ENCODE measurements at regions not wholly inside any gene's neighbourhood (a gene's known extent, or its start where the extent isn't known, plus 50 kb on each side); places are given as distances from the start of the nearest gene placed in this dataset.

DNA sequence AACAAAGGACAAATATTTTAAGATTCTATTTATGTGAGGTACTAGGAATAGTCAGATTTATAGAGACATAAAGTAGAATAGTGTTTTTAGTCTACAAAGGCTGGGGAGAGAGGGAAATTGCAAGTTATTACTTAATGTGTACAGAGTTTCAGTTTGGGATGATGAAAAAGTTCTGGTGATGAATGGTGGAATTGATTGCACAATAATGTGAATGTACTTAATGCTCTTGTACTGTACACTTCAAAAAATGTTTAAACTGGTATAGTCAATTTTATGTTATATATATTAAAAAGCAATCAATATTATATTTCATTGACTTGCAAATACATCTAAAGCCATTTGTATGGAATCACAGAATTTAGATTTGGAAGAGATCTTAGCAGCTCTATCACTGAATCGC lies 213.4 kb downstream of the PPP1R3A start:
- no peak for TF ChIP-seq POLR2A (IDR thresholded peaks at IDR 0.05; ENCODE audit: low read depth)
- TF ChIP-seq, protein P1, sequence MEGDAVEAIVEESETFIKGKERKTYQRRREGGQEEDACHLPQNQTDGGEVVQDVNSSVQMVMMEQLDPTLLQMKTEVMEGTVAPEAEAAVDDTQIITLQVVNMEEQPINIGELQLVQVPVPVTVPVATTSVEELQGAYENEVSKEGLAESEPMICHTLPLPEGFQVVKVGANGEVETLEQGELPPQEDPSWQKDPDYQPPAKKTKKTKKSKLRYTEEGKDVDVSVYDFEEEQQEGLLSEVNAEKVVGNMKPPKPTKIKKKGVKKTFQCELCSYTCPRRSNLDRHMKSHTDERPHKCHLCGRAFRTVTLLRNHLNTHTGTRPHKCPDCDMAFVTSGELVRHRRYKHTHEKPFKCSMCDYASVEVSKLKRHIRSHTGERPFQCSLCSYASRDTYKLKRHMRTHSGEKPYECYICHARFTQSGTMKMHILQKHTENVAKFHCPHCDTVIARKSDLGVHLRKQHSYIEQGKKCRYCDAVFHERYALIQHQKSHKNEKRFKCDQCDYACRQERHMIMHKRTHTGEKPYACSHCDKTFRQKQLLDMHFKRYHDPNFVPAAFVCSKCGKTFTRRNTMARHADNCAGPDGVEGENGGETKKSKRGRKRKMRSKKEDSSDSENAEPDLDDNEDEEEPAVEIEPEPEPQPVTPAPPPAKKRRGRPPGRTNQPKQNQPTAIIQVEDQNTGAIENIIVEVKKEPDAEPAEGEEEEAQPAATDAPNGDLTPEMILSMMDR (IDR thresholded peaks at IDR 0.05) = no peak

All from esophagus muscularis mucosa (tissue), 3 donors.